ENCODE measurements at regions not wholly inside any gene's neighbourhood (a gene's known extent, or its start where the extent isn't known, plus 50 kb on each side); places are given as distances from the start of the nearest gene placed in this dataset.
A peak's percentile ranks its signal among the peaks of the same experiment; 100 is the strongest.

DNA sequence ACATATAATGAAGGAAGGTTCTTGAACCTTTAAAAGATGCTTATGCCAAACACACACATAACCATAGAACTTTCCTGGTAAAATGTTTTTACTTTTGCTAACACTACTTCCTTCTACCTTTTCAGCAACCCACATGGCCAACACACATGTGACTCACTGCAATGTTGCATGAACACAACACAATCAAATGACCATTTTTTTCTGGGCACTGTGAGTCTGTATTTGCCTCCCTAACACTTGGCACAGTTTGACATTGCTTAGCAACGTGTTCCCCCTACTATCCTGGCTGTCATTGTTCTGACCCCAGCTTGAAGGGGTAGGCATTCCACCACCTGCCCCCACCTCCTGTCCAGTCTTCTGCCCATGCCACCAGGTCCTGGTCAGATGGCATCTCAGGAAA is 169.4 kb upstream of the PRNP start:
- Histone ChIP-seq H3K27ac (ENCODE audit: low read depth, low read length) (no peak overlapping the region), H3K4me1 (ENCODE audit: control insufficient read depth, insufficient read depth, low read length) (peaks cover 12% of the 10 kb centered on the region), H3K9me3 (ENCODE audit: control insufficient read depth, insufficient read depth, low read length) (no peaks in the 10 kb centered on the region), H3K36me3 (ENCODE audit: control insufficient read depth, insufficient read depth, low read length) (no peaks in the 10 kb centered on the region), H3K9ac (ENCODE audit: low read depth, low read length) (no peak overlapping the region), H3K4me3 (ENCODE audit: low read depth, low read length) (no peak overlapping the region), H3K27me3 (ENCODE audit: control insufficient read depth, insufficient read depth, low read length) (no peaks in the 10 kb centered on the region)

DNA sequence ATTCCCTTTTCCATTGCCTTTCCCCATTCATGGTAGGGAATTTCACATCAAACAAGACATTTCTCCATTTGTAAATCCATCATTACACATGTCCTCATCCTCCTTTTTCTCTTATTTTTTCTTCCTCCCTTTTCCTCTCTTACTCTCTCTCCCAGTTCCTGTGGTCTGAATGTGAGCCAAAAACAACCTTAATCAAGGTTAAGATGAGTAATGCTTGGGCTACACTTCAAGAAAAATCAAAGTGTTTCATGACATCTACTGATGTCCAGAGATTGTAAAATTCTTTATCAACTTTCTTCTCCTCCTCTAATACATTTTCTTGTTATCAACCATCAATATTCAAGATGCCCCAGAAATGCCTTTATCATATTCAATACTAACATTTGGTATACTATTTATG is 172.5 kb upstream of the PRNP start:
- no peak overlapping the region for H3K4me3 ChIP-seq (ENCODE audit: low read depth, low read length)
- no peak overlapping the region for H3K9ac ChIP-seq (ENCODE audit: low read depth, low read length)

GRCh38 chr20:4512891-4513550 is 173.2 kb upstream of the PRNP start:
- Histone ChIP-seq H3K4me1 (ENCODE audit: control insufficient read depth, insufficient read depth, low read length) (peaks cover 22% of the 10 kb centered on the region), H3K27me3 (ENCODE audit: control insufficient read depth, insufficient read depth, low read length) (no peaks in the 10 kb centered on the region), H3K4me3 (ENCODE audit: low read depth, low read length) (no peak overlapping the region), H3K9ac (ENCODE audit: low read depth, low read length) (no peak overlapping the region), H3K36me3 (ENCODE audit: control insufficient read depth, insufficient read depth, low read length) (no peaks in the 10 kb centered on the region), H3K9me3 (ENCODE audit: control insufficient read depth, insufficient read depth, low read length) (peaks cover 10% of the 10 kb centered on the region), H3K27ac (ENCODE audit: low read depth, low read length) (peak overlapping the region; percentile 77)

More for the DNA sequence above, 172.5 kb upstream of the PRNP start:
- no peak overlapping the region for H3K27ac ChIP-seq (ENCODE audit: low read depth, low read length)
- no peaks in the 10 kb centered on the region for H3K27me3 ChIP-seq (ENCODE audit: control insufficient read depth, insufficient read depth, low read length)
- H3K9me3 ChIP-seq (ENCODE audit: control insufficient read depth, insufficient read depth, low read length) = peaks cover 10% of the 10 kb centered on the region
- peaks cover 15% of the 10 kb centered on the region for H3K4me1 ChIP-seq (ENCODE audit: control insufficient read depth, insufficient read depth, low read length)
- no peaks in the 10 kb centered on the region for H3K36me3 ChIP-seq (ENCODE audit: control insufficient read depth, insufficient read depth, low read length)

GRCh38 chr20:4511776-4512175 is 174.5 kb upstream of the PRNP start:
- peaks cover 10% of the 10 kb centered on the region for H3K9me3 ChIP-seq (ENCODE audit: control insufficient read depth, insufficient read depth, low read length)
- H3K4me3 ChIP-seq (ENCODE audit: low read depth, low read length) = no peak overlapping the region
- no peaks in the 10 kb centered on the region for H3K36me3 ChIP-seq (ENCODE audit: control insufficient read depth, insufficient read depth, low read length)
- H3K27me3 ChIP-seq (ENCODE audit: control insufficient read depth, insufficient read depth, low read length) = no peaks in the 10 kb centered on the region
- H3K4me1 ChIP-seq (ENCODE audit: control insufficient read depth, insufficient read depth, low read length) = peaks cover 26% of the 10 kb centered on the region
- no peak overlapping the region for H3K9ac ChIP-seq (ENCODE audit: low read depth, low read length)
- peak overlapping the region; percentile 77 for H3K27ac ChIP-seq (ENCODE audit: low read depth, low read length)

DNA sequence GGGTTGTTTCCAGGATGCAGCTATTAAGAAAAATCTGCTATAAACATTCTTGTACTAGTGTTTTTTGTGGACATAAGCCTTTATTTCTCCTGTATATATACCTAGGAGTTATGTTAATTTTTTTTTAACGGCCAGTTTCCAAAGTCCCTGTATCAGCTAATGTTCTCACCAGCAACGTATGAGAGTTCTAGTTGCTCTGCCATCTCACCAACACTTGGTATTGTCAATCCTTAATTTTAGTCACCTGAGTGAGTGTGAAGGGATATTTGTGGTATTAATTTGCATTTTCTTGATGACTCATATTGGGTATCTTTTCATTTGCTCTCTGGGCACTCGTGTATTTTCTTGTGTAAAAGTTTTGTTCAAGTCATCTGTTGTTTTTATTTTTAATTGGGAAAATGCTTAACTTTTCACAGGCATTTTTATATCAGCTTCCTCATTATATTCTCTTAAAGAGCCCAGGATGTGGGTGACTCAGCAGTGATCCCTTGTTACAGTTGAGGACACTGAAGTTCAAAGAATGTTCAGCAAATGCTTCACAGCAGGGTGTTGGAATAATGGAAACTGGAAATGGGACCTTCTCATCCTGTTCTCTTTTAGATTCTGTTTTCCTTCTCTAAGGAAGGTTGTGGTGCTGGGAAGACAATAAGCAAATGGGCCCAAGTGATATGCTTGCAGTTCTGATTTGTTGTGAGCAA is 176.3 kb upstream of the PRNP start:
- Histone ChIP-seq H3K36me3 (ENCODE audit: control insufficient read depth, insufficient read depth, low read length) (no peaks in the 10 kb centered on the region), H3K4me1 (ENCODE audit: control insufficient read depth, insufficient read depth, low read length) (peaks cover 26% of the 10 kb centered on the region), H3K9ac (ENCODE audit: low read depth, low read length) (no peak overlapping the region), H3K9me3 (ENCODE audit: control insufficient read depth, insufficient read depth, low read length) (peaks cover 10% of the 10 kb centered on the region), H3K27me3 (ENCODE audit: control insufficient read depth, insufficient read depth, low read length) (no peaks in the 10 kb centered on the region), H3K27ac (ENCODE audit: low read depth, low read length) (peak overlapping the region; percentile 9), H3K4me3 (ENCODE audit: low read depth, low read length) (no peak overlapping the region)

DNA sequence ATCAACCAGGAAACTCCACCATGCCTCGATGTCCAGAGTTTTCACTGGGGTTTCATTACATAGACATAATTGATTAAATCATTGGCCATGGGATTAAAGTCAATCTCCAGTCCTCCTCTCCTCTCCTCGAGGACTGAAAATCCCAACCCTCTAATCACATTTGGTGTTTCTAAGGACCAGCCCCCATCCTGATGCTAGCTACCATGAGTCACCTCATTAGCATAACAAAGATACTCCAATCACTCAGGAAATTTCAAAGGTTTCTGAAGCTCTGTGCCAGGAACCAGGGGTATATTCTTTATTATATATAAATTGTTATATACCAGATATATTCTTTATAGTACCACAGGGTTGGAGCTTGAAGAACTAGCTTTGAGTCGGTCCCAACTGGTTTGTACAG is 177.5 kb upstream of the PRNP start:
- Histone ChIP-seq H3K4me1 (ENCODE audit: control insufficient read depth, insufficient read depth, low read length) (peaks cover 26% of the 10 kb centered on the region), H3K9ac (ENCODE audit: low read depth, low read length) (no peak overlapping the region), H3K27me3 (ENCODE audit: control insufficient read depth, insufficient read depth, low read length) (no peaks in the 10 kb centered on the region), H3K27ac (ENCODE audit: low read depth, low read length) (peak overlapping the region; percentile 39), H3K4me3 (ENCODE audit: low read depth, low read length) (no peak overlapping the region), H3K36me3 (ENCODE audit: control insufficient read depth, insufficient read depth, low read length) (no peaks in the 10 kb centered on the region), H3K9me3 (ENCODE audit: control insufficient read depth, insufficient read depth, low read length) (peaks cover 10% of the 10 kb centered on the region)

DNA sequence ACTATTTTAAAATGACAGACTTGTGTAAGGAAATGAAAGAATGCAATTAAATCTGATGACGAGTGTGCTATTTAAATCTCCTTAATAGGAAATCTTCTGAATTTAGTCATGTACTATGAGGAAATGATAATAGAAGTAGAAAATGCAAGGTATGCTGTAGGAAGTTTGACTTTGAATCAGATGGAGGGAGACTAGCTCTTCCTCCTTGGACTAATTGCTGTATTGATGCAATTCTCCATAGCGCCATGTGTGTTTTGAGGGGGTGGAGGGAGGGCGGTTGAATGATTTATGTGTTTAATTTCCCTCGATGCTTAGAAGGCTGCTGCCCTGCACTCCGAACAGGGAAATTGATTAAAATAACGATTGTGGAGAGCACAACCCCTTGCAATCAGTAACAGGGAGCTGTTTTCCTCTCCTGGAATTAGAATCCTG is 179.0 kb upstream of the PRNP start:
- Histone ChIP-seq H3K4me3 (ENCODE audit: low read depth, low read length) (no peak overlapping the region), H3K4me1 (ENCODE audit: control insufficient read depth, insufficient read depth, low read length) (peaks cover 21% of the 10 kb centered on the region), H3K27ac (ENCODE audit: low read depth, low read length) (no peak overlapping the region), H3K27me3 (ENCODE audit: control insufficient read depth, insufficient read depth, low read length) (no peaks in the 10 kb centered on the region), H3K9me3 (ENCODE audit: control insufficient read depth, insufficient read depth, low read length) (peaks cover 11% of the 10 kb centered on the region), H3K9ac (ENCODE audit: low read depth, low read length) (no peak overlapping the region), H3K36me3 (ENCODE audit: control insufficient read depth, insufficient read depth, low read length) (no peaks in the 10 kb centered on the region)

DNA sequence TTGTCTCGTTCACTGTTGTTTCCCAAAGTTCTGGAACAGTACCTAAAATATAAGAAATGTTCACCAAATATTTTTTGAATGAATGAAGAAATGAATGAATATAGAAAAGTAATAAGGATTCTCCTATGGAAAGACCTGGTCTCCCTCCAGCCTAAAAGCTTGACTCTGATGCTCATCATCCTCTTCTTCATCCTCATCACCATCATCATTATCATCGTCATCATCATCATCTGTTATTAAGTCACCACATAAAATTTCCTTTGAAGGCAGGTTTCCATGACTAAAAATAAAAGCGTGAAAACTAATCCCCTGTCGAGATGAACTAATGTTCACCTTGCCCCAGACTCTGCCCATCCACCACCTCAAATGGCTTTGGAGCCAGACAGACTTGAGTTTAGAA is 181.4 kb upstream of the PRNP start:
- H3K36me3 ChIP-seq (ENCODE audit: control insufficient read depth, insufficient read depth, low read length) = no peaks in the 10 kb centered on the region
- peaks cover 21% of the 10 kb centered on the region for H3K9me3 ChIP-seq (ENCODE audit: control insufficient read depth, insufficient read depth, low read length)
- H3K4me3 ChIP-seq (ENCODE audit: low read depth, low read length) = no peak overlapping the region
- H3K4me1 ChIP-seq (ENCODE audit: control insufficient read depth, insufficient read depth, low read length) = peaks cover 14% of the 10 kb centered on the region
- no peak overlapping the region for H3K27ac ChIP-seq (ENCODE audit: low read depth, low read length)
- H3K27me3 ChIP-seq (ENCODE audit: control insufficient read depth, insufficient read depth, low read length) = no peaks in the 10 kb centered on the region
- H3K9ac ChIP-seq (ENCODE audit: low read depth, low read length) = no peak overlapping the region

GRCh38 chr20:4502756-4503155 is 183.5 kb upstream of the PRNP start:
- no peaks in the 10 kb centered on the region for H3K36me3 ChIP-seq (ENCODE audit: control insufficient read depth, insufficient read depth, low read length)
- H3K4me1 ChIP-seq (ENCODE audit: control insufficient read depth, insufficient read depth, low read length) = peaks cover 3% of the 10 kb centered on the region; the same call in 1 of the 2 replicates
- no peaks in the 10 kb centered on the region for H3K27me3 ChIP-seq (ENCODE audit: control insufficient read depth, insufficient read depth, low read length)
- H3K27ac ChIP-seq (ENCODE audit: low read depth, low read length) = no peak overlapping the region
- no peak overlapping the region for H3K4me3 ChIP-seq (ENCODE audit: low read depth, low read length)
- no peak overlapping the region for H3K9ac ChIP-seq (ENCODE audit: low read depth, low read length)
- peaks cover 13% of the 10 kb centered on the region for H3K9me3 ChIP-seq (ENCODE audit: control insufficient read depth, insufficient read depth, low read length)

GRCh38 chr20:4493386-4493785 is 192.9 kb upstream of the PRNP start:
- no peak overlapping the region for H3K27ac ChIP-seq (ENCODE audit: low read depth, low read length)
- no peak overlapping the region for H3K9ac ChIP-seq (ENCODE audit: low read depth, low read length)
- H3K4me3 ChIP-seq (ENCODE audit: low read depth, low read length) = no peak overlapping the region
- H3K9me3 ChIP-seq (ENCODE audit: control insufficient read depth, insufficient read depth, low read length) = no peaks in the 10 kb centered on the region
- H3K4me1 ChIP-seq (ENCODE audit: control insufficient read depth, insufficient read depth, low read length) = no peaks in the 10 kb centered on the region
- no peaks in the 10 kb centered on the region for H3K36me3 ChIP-seq (ENCODE audit: control insufficient read depth, insufficient read depth, low read length)
- H3K27me3 ChIP-seq (ENCODE audit: control insufficient read depth, insufficient read depth, low read length) = no peaks in the 10 kb centered on the region

DNA sequence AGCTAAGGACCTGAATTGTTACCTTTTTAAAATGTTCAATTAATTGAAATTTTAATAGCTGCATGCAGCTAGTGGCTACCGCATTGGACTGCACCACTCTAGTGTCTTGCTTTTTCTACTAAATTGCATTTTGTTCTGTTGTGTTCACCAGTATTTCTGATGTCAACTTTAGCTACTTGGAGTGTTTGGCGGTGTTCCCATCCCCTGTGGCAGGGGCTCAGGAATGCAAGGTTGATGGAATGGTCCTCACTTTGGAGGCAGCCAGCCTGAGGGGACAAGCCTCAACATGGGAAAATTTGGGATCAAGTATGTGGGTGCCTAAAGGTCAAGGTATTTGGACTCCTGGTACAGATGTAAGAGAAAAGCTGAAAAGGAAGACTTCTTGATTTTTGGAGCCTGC is 194.6 kb upstream of the PRNP start:
- H3K9ac ChIP-seq (ENCODE audit: low read depth, low read length) = no peak overlapping the region
- no peaks in the 10 kb centered on the region for H3K27me3 ChIP-seq (ENCODE audit: control insufficient read depth, insufficient read depth, low read length)
- no peaks in the 10 kb centered on the region for H3K36me3 ChIP-seq (ENCODE audit: control insufficient read depth, insufficient read depth, low read length)
- no peaks in the 10 kb centered on the region for H3K4me1 ChIP-seq (ENCODE audit: control insufficient read depth, insufficient read depth, low read length)
- no peak overlapping the region for H3K4me3 ChIP-seq (ENCODE audit: low read depth, low read length)
- H3K9me3 ChIP-seq (ENCODE audit: control insufficient read depth, insufficient read depth, low read length) = no peaks in the 10 kb centered on the region
- H3K27ac ChIP-seq (ENCODE audit: low read depth, low read length) = no peak overlapping the region
